GM18498 (cell line): ENCODE measurements at regions not wholly inside any gene's neighbourhood (a gene's known extent, or its start where the extent isn't known, plus 50 kb on each side); places are given as distances from the start of the nearest gene placed in this dataset.
"Not testable (repeated sequence)": the region's sequence is repeated elsewhere in the genome, so short reads cannot be mapped to it uniquely, and the experiment has no call there.

ENCODE experiments used
- ATAC-seq: cut with Tn5 transposase; IDR thresholded peaks from one replicate; pipeline ENCODE4 v1.9.1; 2021; ENCODE audit warnings: mild to moderate bottlenecking, moderate library complexity; ENCODE audit not compliant: unreplicated experiment

GRCh38 chr22:25281675-25282345 is 62.4 kb downstream of the CRYBB2 start:
- ATAC-seq: no peak

GRCh38 chr22:25282346-25282670 is 62.9 kb downstream of the CRYBB2 start:
- no peak for ATAC-seq

DNA sequence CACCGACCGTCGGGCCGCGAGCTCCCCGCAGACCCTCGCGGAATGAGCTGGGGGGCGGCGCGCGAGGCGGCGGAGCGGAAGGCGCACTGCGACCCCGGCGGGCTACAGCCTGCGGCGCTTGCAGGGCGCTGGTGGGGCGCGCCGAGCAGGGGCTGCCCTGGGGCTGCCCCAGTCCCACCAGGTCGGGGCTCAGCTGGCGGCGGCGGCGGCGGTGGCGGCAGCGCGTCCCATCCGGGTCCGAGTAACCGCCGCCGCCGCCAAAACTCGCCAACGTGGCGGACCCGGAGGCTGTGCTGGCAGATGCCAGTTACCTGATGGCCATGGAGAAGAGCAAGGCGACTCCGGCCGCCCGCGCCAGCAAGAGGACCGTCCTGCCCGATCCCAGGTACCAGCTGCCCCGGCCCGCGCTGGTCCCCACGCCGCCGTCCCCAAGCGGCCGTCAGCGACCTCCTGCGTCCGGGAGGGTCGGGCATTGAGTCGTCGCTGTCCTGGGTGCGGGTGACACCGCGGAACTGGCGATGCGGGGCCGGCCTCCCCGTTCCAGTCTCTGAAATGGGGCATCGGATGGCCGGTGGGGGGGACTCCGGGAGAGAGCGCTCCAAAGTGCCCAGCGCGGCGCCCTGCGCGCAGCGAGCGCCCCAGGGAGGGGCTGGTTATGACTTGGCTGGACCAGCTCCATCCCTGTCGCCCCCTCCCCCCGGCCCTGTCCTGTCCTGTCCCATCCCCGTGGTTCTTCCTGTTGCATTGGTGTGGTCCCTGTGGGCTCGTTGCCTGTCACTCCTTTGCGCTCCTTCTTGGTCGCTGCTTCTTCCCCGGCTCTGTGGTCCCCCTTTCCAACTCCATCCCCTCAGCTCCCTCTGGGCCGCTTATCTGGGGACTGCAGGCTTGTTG is 63.5 kb downstream of the CRYBB2 start:
- no peak for ATAC-seq

- not testable (repeated sequence) for ATAC-seq
Measured at GRCh38 chr22:25288481-25288880, 69.0 kb downstream of the CRYBB2 start.

- ATAC-seq: not testable (repeated sequence)
Measured at GRCh38 chr22:25301912-25302311, 82.5 kb downstream of the CRYBB2 start.

GRCh38 chr22:25309586-25309985 is 90.1 kb downstream of the CRYBB2 start:
- not testable (repeated sequence) for ATAC-seq

GRCh38 chr22:25311924-25312323 is 92.5 kb downstream of the CRYBB2 start:
- ATAC-seq: not testable (repeated sequence)

- no peak for ATAC-seq
Measured at GRCh38 chr22:25318081-25318823, 98.8 kb downstream of the CRYBB2 start.

DNA sequence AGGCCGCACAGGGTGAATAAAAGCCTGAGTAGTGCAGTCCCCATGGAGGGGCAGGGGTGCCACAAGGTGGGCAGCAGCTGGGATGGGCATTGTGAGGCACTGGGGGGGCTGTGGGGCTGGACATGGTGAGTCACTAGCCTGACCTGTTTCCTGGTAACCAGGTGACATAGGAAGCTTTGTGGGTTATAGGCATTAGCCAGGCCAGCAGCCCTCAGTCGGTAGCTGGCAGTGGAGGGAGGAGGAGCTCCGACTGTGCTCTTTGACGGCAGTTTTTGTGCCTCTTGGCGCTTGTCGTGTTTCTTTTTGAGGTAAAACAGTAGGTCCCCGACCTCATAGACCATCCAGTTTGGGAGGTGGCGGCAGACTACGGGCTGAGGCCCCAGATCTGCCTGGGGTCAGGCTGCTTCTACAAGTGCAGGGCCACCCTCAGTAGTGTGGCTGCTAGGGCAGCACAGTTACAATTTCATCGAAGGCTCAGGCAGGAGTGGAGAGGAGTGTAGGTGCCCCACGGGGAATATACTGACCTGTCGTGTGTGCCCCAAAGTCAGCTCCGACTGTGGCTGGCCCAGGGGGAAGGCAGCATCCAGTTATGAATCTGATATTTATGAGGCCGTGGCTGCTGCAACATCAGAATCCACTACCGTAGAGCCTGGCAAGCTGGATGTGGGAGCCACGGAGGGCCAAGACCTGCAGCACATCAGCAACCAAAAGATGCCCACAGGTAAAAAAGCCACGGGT is 107.7 kb downstream of the CRYBB2 start:
- no peak for ATAC-seq

DNA sequence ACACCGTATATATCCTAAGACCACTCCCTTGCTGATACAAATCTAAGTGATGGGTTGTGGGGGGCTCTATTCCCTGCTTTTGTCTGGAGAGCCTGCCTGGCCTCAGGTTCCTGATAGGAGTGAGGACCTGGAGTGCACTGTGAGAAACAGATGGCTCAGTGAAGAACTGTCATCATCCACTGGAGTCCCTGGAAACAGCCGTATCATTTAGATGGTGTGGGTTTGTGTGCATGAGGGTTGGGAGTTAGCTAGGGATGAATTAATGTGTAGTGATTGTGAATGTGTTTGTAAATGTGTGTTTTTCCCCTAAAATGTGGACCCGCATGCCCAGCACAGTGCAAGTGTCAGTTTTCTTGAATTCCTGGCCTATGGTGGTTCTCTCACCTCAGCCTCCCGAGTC is 111.6 kb downstream of the CRYBB2 start:
- ATAC-seq: no peak

GRCh38 chr22:25331911-25332310 is 112.5 kb downstream of the CRYBB2 start:
- ATAC-seq: not testable (repeated sequence)

GRCh38 chr22:25332386-25332785 is 112.9 kb downstream of the CRYBB2 start:
- ATAC-seq: no peak

GRCh38 chr22:25334162-25334490 is 114.7 kb downstream of the CRYBB2 start:
- ATAC-seq: no peak

- ATAC-seq: not testable (repeated sequence)
Measured at GRCh38 chr22:25334631-25335030, 115.2 kb downstream of the CRYBB2 start.

GRCh38 chr22:25335276-25335675 is 115.8 kb downstream of the CRYBB2 start:
- ATAC-seq: not testable (repeated sequence)

DNA sequence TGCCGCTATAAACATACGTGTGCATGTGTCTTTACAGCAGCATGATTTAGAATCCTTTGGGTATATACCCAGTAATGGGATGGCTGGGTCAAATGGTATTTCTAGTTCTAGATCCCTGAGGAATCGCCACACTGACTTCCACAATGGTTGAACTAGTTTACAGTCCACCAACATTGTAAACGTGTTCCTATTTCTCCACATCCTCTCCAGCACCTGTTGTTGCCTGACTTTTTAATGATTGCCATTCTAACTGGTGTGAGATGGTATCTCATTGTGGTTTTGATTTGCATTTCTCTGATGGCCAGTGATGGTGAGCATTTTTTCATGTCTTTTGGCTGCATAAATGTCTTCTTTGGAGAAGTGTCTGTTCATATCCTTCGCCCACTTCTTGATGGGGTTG is 121.1 kb downstream of the CRYBB2 start:
- ATAC-seq: not testable (repeated sequence)

DNA sequence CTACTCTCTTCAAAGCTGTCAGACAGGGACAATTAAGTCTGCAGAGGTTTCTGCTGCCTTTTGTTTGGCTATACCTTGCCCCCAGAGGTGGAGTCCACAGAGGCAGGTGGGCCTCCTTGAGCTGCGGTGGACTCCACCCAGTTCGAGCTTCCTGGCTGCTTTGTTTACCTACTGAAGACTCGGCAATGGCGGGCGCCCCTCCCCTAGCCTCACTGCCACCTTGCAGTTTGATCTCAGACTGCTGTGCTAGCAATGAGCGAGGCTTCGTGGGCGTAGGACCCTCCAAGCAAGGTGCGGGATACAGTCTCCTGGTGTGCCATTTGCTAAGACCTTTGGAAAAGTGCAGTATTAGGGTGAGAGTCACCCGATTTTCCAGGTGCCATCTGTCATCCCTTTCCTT is 124.9 kb downstream of the CRYBB2 start:
- not testable (repeated sequence) for ATAC-seq

GRCh38 chr22:25346859-25347751 is 127.7 kb downstream of the CRYBB2 start:
- no peak for ATAC-seq

DNA sequence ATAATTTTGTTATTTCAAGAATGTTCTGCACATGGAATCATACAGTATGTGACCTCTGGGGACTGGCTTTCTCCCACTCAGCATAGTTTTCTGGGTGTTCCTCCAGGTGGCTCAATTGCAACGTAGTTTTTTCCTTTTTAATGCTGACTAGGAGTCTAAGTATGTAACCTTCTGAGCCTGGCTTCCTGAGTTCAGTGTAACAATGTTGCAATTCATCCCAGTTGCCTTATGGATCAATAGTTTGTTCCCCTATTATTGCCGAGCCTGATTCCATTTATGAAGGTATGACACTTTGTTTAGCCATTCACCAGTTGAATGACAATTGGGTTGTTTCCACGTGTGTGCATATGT is 128.3 kb downstream of the CRYBB2 start:
- no peak for ATAC-seq

- ATAC-seq: no peak
Measured at GRCh38 chr22:25348391-25348790, 129.0 kb downstream of the CRYBB2 start.
